ENCODE measurements at regions not wholly inside any gene's neighbourhood (a gene's known extent, or its start where the extent isn't known, plus 50 kb on each side); places are given as distances from the start of the nearest gene placed in this dataset.

DNA sequence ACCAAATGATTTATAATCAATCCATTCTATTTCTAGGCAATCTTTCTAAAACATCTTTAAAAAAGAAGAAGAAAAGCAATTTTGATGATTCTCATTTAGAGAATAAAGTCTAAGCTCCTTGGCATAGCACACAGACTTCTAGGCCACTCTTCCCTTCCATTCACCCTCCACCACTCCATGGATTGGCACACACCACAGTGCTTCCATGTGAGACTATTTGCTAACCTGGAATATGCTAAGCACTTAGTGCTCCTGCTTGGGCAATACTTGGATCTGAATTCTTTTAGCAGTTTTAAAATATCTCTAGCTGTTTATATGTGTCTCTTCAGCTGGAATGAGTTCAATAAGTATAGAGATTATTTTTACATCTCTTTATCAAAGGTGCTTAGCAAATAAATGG lies 177.6 kb upstream of the FBXL7 start:
- H3K27me3 ChIP-seq (replicated peaks; ENCODE audit: insufficient read depth, low read depth, low read length, poor library complexity) = no peaks in the 10 kb centered on the region
- no peak overlapping the region for H3K4me3 ChIP-seq (ENCODE audit: low read depth, low read length, poor library complexity, severe bottlenecking)
- no peaks in the 10 kb centered on the region for H3K4me1 ChIP-seq (ENCODE audit: insufficient read depth, low read length, poor library complexity, severe bottlenecking)
- TF ChIP-seq, protein P1, sequence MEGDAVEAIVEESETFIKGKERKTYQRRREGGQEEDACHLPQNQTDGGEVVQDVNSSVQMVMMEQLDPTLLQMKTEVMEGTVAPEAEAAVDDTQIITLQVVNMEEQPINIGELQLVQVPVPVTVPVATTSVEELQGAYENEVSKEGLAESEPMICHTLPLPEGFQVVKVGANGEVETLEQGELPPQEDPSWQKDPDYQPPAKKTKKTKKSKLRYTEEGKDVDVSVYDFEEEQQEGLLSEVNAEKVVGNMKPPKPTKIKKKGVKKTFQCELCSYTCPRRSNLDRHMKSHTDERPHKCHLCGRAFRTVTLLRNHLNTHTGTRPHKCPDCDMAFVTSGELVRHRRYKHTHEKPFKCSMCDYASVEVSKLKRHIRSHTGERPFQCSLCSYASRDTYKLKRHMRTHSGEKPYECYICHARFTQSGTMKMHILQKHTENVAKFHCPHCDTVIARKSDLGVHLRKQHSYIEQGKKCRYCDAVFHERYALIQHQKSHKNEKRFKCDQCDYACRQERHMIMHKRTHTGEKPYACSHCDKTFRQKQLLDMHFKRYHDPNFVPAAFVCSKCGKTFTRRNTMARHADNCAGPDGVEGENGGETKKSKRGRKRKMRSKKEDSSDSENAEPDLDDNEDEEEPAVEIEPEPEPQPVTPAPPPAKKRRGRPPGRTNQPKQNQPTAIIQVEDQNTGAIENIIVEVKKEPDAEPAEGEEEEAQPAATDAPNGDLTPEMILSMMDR (conservative IDR thresholded peaks at IDR 0.05; ENCODE audit: low read depth, low read length) = no peak
- no peak for TF ChIP-seq EZH2 (IDR thresholded peaks at IDR 0.05; ENCODE audit: borderline replicate concordance, low read depth, low read length, poor library complexity, severe bottlenecking)
- no peak for DNase-seq (ENCODE audit: low spot score)
- no peaks in the 10 kb centered on the region for H3K9me3 ChIP-seq (ENCODE audit: low read depth, low read length, poor library complexity, severe bottlenecking)
- H3K36me3 ChIP-seq (ENCODE audit: insufficient read depth, low read length, poor library complexity, severe bottlenecking) = no peaks in the 10 kb centered on the region
- no peak overlapping the region for H3K27ac ChIP-seq (ENCODE audit: low read depth, low read length, poor library complexity, severe bottlenecking)
- ChIA-PET CTCF (no interaction called here), POLR2A (ENCODE audit: low non-redundant PET) (no interaction called here)
- BruUV-seq (replicated peaks) = no TSS peak
- intact Hi-C loops (cut with micrococcal nuclease; ENCODE audit: unreplicated experiment) = no loop called here

DNA sequence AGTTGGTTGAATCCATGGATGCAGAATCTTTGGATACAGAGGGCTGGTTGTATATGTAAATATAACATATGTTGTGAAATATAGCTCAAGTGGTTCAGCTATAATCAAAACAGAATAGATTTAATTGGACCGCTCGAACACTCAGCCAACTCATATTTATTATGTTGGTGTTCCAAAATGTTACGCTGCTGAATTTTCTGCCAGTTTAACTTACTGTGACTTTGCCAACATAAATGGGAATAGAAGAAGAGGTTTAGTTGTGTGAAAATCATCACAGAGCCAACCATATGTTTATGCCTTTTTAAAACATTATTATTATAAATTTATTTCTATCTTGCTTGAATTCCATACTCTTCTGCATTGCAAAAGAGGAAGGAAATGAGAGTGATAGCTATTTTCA lies 178.2 kb upstream of the FBXL7 start:
- no peak for TF ChIP-seq EZH2 (IDR thresholded peaks at IDR 0.05; ENCODE audit: borderline replicate concordance, low read depth, low read length, poor library complexity, severe bottlenecking)
- TF ChIP-seq, protein P1 (conservative IDR thresholded peaks at IDR 0.05; ENCODE audit: low read depth, low read length) = no peak
- no TSS peak for BruUV-seq (replicated peaks)
- no peaks in the 10 kb centered on the region for H3K36me3 ChIP-seq (ENCODE audit: insufficient read depth, low read length, poor library complexity, severe bottlenecking)
- no peaks in the 10 kb centered on the region for H3K4me1 ChIP-seq (ENCODE audit: insufficient read depth, low read length, poor library complexity, severe bottlenecking)
- H3K27ac ChIP-seq (ENCODE audit: low read depth, low read length, poor library complexity, severe bottlenecking) = no peak overlapping the region
- H3K4me3 ChIP-seq (ENCODE audit: low read depth, low read length, poor library complexity, severe bottlenecking) = no peak overlapping the region
- no peaks in the 10 kb centered on the region for H3K27me3 ChIP-seq (replicated peaks; ENCODE audit: insufficient read depth, low read depth, low read length, poor library complexity)
- no peak for DNase-seq (ENCODE audit: low spot score)
- ChIA-PET CTCF (no interaction called here), POLR2A (ENCODE audit: low non-redundant PET) (no interaction called here)
- no peaks in the 10 kb centered on the region for H3K9me3 ChIP-seq (ENCODE audit: low read depth, low read length, poor library complexity, severe bottlenecking)
- intact Hi-C loops (cut with micrococcal nuclease; ENCODE audit: unreplicated experiment) = no loop called here

DNA sequence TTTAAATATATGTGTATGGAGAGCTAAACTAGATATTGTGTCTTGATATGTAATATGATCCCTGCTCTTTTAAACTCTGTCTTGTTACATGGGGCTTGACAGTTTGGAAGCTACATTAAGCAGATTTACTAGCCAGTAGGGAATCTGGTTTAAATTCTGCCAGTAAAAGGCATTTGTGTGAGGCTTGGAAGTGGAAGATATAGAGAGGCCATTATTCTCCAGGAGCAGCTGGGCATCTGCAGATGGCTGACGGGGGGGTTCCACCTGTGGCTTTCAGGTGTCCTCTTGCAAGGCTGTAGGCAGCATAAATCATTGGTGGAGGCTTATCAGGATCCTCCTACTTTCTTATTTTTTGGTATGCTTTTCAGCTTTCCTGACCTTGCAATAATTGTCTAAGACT lies 179.1 kb upstream of the FBXL7 start:
- Histone ChIP-seq H3K4me3 (ENCODE audit: low read depth, low read length, poor library complexity, severe bottlenecking) (no peak overlapping the region), H3K9me3 (ENCODE audit: low read depth, low read length, poor library complexity, severe bottlenecking) (no peaks in the 10 kb centered on the region), H3K27me3 (replicated peaks; ENCODE audit: insufficient read depth, low read depth, low read length, poor library complexity) (no peaks in the 10 kb centered on the region), H3K4me1 (ENCODE audit: insufficient read depth, low read length, poor library complexity, severe bottlenecking) (no peaks in the 10 kb centered on the region), H3K27ac (ENCODE audit: low read depth, low read length, poor library complexity, severe bottlenecking) (no peak overlapping the region), H3K36me3 (ENCODE audit: insufficient read depth, low read length, poor library complexity, severe bottlenecking) (no peaks in the 10 kb centered on the region)
- CTCF ChIA-PET = no interaction called here
- no peak for DNase-seq (ENCODE audit: low spot score)
- intact Hi-C loops (cut with micrococcal nuclease; ENCODE audit: unreplicated experiment) = no loop called here
- BruUV-seq (replicated peaks) = no TSS peak
- POLR2A ChIA-PET (ENCODE audit: low non-redundant PET) = no interaction called here
- no peak for TF ChIP-seq EZH2 (IDR thresholded peaks at IDR 0.05; ENCODE audit: borderline replicate concordance, low read depth, low read length, poor library complexity, severe bottlenecking)
- TF ChIP-seq, protein P1 (conservative IDR thresholded peaks at IDR 0.05; ENCODE audit: low read depth, low read length) = no peak
